Liver (tissue), 3 donors: ENCODE measurements at regions not wholly inside any gene's neighbourhood (a gene's known extent, or its start where the extent isn't known, plus 50 kb on each side); places are given as distances from the start of the nearest gene placed in this dataset.

Experiments
- TAF1 ChIP-seq: conservative IDR thresholded peaks from 2 replicates; pipeline ENCODE4 v1.6.1; 2016; ENCODE audit warnings: antibody characterized with exemption, mild to moderate bottlenecking
- TF ChIP-seq, protein P1 (sequence below): fragments of 150-350 bp; IDR thresholded peaks from 2 replicates; pipeline ENCODE4 v1.5.1; 2017; ENCODE audit warnings: improper control_type of control experiment, low read depth, low read length; ENCODE audit not compliant: missing input control
- donor health status: healthy.
- donor health status: healthy.

DNA sequence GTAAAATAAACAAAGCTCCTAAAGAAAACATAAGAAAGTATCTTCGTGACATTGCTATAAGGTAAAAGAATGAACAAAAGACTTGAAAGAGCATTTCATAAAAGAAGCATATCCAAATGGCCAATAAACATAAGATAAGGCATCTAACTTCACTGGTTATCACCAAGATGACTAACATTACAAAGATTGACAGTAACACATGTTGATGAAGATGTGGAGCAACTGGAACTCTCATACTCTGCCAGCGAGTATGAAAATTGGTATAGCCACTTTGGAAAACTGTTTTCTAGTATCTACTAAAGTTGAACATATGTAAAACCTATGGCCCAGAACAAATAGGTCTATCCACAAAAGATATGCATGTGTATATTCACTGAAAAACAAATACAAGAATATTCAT is 150.5 kb downstream of the SNX18 start:
- TF ChIP-seq TAF1 = no peak
- TF ChIP-seq, protein P1, sequence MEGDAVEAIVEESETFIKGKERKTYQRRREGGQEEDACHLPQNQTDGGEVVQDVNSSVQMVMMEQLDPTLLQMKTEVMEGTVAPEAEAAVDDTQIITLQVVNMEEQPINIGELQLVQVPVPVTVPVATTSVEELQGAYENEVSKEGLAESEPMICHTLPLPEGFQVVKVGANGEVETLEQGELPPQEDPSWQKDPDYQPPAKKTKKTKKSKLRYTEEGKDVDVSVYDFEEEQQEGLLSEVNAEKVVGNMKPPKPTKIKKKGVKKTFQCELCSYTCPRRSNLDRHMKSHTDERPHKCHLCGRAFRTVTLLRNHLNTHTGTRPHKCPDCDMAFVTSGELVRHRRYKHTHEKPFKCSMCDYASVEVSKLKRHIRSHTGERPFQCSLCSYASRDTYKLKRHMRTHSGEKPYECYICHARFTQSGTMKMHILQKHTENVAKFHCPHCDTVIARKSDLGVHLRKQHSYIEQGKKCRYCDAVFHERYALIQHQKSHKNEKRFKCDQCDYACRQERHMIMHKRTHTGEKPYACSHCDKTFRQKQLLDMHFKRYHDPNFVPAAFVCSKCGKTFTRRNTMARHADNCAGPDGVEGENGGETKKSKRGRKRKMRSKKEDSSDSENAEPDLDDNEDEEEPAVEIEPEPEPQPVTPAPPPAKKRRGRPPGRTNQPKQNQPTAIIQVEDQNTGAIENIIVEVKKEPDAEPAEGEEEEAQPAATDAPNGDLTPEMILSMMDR = no peak
